ENCODE measurements at regions not wholly inside any gene's neighbourhood (a gene's known extent, or its start where the extent isn't known, plus 50 kb on each side); places are given as distances from the start of the nearest gene placed in this dataset.
"Not testable (repeated sequence)": the region's sequence is repeated elsewhere in the genome, so short reads cannot be mapped to it uniquely, and the experiment has no call there.

GRCh38 chr4:121616449-121616848 is 80.3 kb downstream of the ANXA5 start:
- intact Hi-C loops (cut with micrococcal nuclease; ENCODE audit: unreplicated experiment); H3K4me1 Mint-ChIP-seq (ENCODE audit: low read depth, unreplicated experiment); DNase-seq; H3K4me3 Mint-ChIP-seq (ENCODE audit: low read depth, unreplicated experiment); BruUV-seq (replicated peaks); CTCF ChIA-PET; H3K27me3 Mint-ChIP-seq (ENCODE audit: unreplicated experiment); H3K9me3 Mint-ChIP-seq (ENCODE audit: low read depth, unreplicated experiment); H3K27ac Mint-ChIP-seq (ENCODE audit: unreplicated experiment); H3K36me3 Mint-ChIP-seq (ENCODE audit: insufficient read depth, unreplicated experiment): not testable (repeated sequence)

DNA sequence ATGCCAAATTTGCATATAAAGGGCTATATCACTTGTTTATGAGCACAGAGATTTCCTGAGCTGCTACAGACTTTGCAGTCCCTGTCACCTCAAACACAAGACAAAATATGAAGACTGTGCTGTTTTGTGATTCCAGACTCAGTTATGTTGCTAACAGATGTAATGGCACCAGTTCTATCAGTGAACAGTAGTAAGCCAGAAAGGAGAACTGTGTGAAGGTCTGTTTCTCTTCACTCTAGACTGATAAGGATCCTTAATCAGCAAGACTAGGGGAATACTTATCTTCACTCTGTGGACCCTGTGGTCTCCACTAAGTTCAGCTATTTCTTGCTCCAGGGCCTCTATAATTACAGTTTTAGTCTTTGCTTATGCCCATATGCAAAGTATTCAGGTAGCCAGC is 82.7 kb downstream of the ANXA5 start:
- Mint-ChIP-seq H3K36me3 (ENCODE audit: insufficient read depth, unreplicated experiment) (no peaks in the 10 kb centered on the region), H3K4me1 (ENCODE audit: low read depth, unreplicated experiment) (no peaks in the 10 kb centered on the region), H3K27ac (ENCODE audit: unreplicated experiment) (no peak overlapping the region), H3K27me3 (ENCODE audit: unreplicated experiment) (no peaks in the 10 kb centered on the region), H3K9me3 (ENCODE audit: low read depth, unreplicated experiment) (no peaks in the 10 kb centered on the region), H3K4me3 (ENCODE audit: low read depth, unreplicated experiment) (no peak overlapping the region)
- CTCF ChIA-PET, result no interaction called here
- intact Hi-C loops (cut with micrococcal nuclease; ENCODE audit: unreplicated experiment), result no loop called here
- DNase-seq, result no peak
- no TSS peak for BruUV-seq (replicated peaks)
- TF ChIP-seq CTCF (IDR thresholded peaks at IDR 0.05; ENCODE audit: unreplicated experiment), result no peak

DNA sequence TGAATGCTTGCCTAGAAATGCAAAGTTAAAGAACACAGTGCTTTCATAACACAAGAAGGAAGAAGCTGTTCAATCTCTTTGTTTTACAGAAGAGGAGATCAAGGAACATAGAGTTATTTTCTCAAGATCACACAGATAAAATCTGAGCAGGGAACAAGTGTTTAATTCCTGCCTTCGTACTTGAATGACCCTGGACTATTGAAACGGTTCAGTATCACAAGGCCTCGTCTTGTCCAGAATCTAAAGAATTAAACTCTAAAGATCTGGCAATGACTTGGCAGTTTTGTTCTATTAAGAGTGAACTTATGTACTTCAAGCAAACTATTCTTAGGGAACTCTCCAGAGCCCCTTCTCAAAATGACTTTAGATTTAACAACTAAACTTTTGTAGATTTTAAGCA is 97.7 kb downstream of the ANXA5 start:
- Mint-ChIP-seq H3K4me3 (ENCODE audit: low read depth, unreplicated experiment) (no peak overlapping the region), H3K9me3 (ENCODE audit: low read depth, unreplicated experiment) (no peaks in the 10 kb centered on the region), H3K36me3 (ENCODE audit: insufficient read depth, unreplicated experiment) (no peaks in the 10 kb centered on the region), H3K4me1 (ENCODE audit: low read depth, unreplicated experiment) (no peaks in the 10 kb centered on the region), H3K27ac (ENCODE audit: unreplicated experiment) (no peak overlapping the region), H3K27me3 (ENCODE audit: unreplicated experiment) (no peaks in the 10 kb centered on the region)
- DNase-seq, result no peak
- TF ChIP-seq CTCF (IDR thresholded peaks at IDR 0.05; ENCODE audit: unreplicated experiment), result no peak
- CTCF ChIA-PET, result no interaction called here
- intact Hi-C loops (cut with micrococcal nuclease; ENCODE audit: unreplicated experiment), result no loop called here
- no TSS peak for BruUV-seq (replicated peaks)

GRCh38 chr4:121597346-121597934 is 99.3 kb downstream of the ANXA5 start:
- Mint-ChIP-seq H3K4me1 (ENCODE audit: low read depth, unreplicated experiment) (no peaks in the 10 kb centered on the region), H3K36me3 (ENCODE audit: insufficient read depth, unreplicated experiment) (no peaks in the 10 kb centered on the region), H3K27me3 (ENCODE audit: unreplicated experiment) (no peaks in the 10 kb centered on the region), H3K27ac (ENCODE audit: unreplicated experiment) (no peak overlapping the region), H3K4me3 (ENCODE audit: low read depth, unreplicated experiment) (no peak overlapping the region), H3K9me3 (ENCODE audit: low read depth, unreplicated experiment) (no peaks in the 10 kb centered on the region)
- intact Hi-C loops (cut with micrococcal nuclease; ENCODE audit: unreplicated experiment), result no loop called here
- no TSS peak for BruUV-seq (replicated peaks)
- CTCF ChIA-PET, result no interaction called here
- no peak for DNase-seq
- TF ChIP-seq CTCF (IDR thresholded peaks at IDR 0.05; ENCODE audit: unreplicated experiment), result no peak

DNA sequence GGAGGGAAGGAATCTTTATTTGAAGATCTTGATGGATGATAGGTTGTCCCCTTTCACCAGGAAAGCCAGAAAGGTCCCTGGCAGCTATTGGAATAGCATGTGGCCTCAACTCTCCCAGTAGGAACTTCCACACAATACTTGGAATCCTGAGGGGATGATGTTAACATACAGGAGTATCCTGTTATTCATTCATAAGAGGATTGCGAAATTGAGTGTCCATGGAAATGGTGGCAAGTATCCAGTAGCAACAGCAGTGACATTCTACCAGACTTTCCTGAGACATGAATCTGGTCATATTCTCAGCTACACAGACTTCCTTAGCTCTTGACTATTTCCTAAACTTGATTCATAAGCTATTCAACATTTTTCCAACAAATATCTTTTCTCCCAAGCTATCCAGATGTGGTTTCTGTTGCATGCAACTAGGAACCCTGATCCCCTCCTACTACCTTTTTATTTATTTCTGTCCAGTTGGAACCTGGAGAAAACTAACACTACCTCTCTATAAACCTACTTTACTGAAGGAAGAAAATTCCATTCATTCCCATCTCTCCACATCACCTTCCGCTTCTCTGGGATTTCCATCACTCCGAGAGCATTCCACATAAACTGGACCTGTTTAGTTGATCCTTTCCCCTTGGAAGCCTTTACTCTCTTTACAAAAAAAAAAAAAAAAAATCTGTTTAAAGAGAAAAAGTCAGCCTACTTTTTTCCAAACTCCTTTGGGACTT is 101.8 kb downstream of the ANXA5 start:
- CTCF ChIA-PET, result no interaction called here
- no peak overlapping the region for H3K4me3 Mint-ChIP-seq (ENCODE audit: low read depth, unreplicated experiment)
- DNase-seq, result no peak
- no peaks in the 10 kb centered on the region for H3K4me1 Mint-ChIP-seq (ENCODE audit: low read depth, unreplicated experiment)
- no TSS peak for BruUV-seq (replicated peaks)
- no peak overlapping the region for H3K27ac Mint-ChIP-seq (ENCODE audit: unreplicated experiment)
- no peaks in the 10 kb centered on the region for H3K9me3 Mint-ChIP-seq (ENCODE audit: low read depth, unreplicated experiment)
- H3K27me3 Mint-ChIP-seq (ENCODE audit: unreplicated experiment), result no peaks in the 10 kb centered on the region
- H3K36me3 Mint-ChIP-seq (ENCODE audit: insufficient read depth, unreplicated experiment), result no peaks in the 10 kb centered on the region
- intact Hi-C loops (cut with micrococcal nuclease; ENCODE audit: unreplicated experiment), result no loop called here
- no peak for TF ChIP-seq CTCF (IDR thresholded peaks at IDR 0.05; ENCODE audit: unreplicated experiment)
